ENCODE measurements at regions not wholly inside any gene's neighbourhood (a gene's known extent, or its start where the extent isn't known, plus 50 kb on each side); places are given as distances from the start of the nearest gene placed in this dataset.

GRCh38 chr13:71251292-71251951 lies 615.6 kb downstream of the DACH1 start:
- H3K27ac ChIP-seq: no peak overlapping the region
- TF ChIP-seq, protein P1, sequence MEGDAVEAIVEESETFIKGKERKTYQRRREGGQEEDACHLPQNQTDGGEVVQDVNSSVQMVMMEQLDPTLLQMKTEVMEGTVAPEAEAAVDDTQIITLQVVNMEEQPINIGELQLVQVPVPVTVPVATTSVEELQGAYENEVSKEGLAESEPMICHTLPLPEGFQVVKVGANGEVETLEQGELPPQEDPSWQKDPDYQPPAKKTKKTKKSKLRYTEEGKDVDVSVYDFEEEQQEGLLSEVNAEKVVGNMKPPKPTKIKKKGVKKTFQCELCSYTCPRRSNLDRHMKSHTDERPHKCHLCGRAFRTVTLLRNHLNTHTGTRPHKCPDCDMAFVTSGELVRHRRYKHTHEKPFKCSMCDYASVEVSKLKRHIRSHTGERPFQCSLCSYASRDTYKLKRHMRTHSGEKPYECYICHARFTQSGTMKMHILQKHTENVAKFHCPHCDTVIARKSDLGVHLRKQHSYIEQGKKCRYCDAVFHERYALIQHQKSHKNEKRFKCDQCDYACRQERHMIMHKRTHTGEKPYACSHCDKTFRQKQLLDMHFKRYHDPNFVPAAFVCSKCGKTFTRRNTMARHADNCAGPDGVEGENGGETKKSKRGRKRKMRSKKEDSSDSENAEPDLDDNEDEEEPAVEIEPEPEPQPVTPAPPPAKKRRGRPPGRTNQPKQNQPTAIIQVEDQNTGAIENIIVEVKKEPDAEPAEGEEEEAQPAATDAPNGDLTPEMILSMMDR (IDR thresholded peaks at IDR 0.05): no peak
- no peak for TF ChIP-seq ZFX (IDR thresholded peaks at IDR 0.05; ENCODE audit: borderline replicate concordance)

- TF ChIP-seq, protein P1 (IDR thresholded peaks at IDR 0.05): no peak
- TF ChIP-seq ZFX (IDR thresholded peaks at IDR 0.05; ENCODE audit: borderline replicate concordance): no peak
- H3K27ac ChIP-seq: no peak overlapping the region
Observed at GRCh38 chr13:71249011-71249410, 618.0 kb downstream of the DACH1 start.

DNA sequence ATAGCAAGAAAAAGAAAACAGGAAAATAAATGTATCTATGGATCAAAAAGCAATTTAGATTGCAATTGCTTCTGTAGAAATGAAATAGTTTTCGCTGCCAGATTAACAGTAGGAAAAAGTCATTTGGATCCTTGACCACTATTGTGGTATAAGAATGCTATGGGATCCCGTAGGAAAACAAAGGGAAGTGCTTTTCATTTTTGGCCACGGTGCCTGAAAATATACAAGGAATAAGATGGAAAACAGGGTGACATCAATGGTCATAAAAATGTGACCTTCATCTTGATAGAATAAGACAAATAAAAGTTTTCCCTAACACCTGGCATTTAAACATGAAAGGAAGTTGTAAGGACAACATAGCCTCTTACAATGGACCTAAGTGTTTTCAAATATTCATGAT lies 622.8 kb downstream of the DACH1 start:
- TF ChIP-seq, protein P1 (IDR thresholded peaks at IDR 0.05): no peak
- no peak for TF ChIP-seq ZFX (IDR thresholded peaks at IDR 0.05; ENCODE audit: borderline replicate concordance)
- H3K27ac ChIP-seq: no peak overlapping the region

GRCh38 chr13:71242201-71242600 lies 624.8 kb downstream of the DACH1 start:
- no peak overlapping the region for H3K27ac ChIP-seq
- TF ChIP-seq ZFX (IDR thresholded peaks at IDR 0.05; ENCODE audit: borderline replicate concordance): no peak
- TF ChIP-seq, protein P1 (IDR thresholded peaks at IDR 0.05): no peak

DNA sequence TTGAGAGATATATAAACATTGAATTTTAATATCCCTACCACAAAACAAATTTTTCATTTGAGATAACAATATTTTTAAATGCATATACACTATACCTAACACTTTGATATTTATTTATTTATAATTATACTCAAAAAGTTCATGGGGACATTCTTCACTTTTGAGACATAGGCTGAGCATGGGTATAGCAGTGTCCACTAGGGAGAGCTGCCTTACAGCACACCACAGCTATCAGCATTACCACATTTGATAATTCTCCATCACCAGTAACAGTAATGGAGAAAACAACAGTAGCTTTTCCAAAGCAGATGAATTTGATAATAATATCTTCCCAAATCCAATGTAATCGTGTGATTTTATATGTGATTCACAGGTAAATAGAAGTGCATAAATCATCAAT lies 626.1 kb downstream of the DACH1 start:
- H3K27ac ChIP-seq: no peak overlapping the region
- TF ChIP-seq ZFX (IDR thresholded peaks at IDR 0.05; ENCODE audit: borderline replicate concordance): no peak
- TF ChIP-seq, protein P1 (IDR thresholded peaks at IDR 0.05): peak; percentile 74

- TF ChIP-seq, protein P1 (IDR thresholded peaks at IDR 0.05): no peak
- no peak for TF ChIP-seq ZFX (IDR thresholded peaks at IDR 0.05; ENCODE audit: borderline replicate concordance)
- H3K27ac ChIP-seq: no peak overlapping the region
Observed at GRCh38 chr13:71237332-71237731, 629.7 kb downstream of the DACH1 start.

DNA sequence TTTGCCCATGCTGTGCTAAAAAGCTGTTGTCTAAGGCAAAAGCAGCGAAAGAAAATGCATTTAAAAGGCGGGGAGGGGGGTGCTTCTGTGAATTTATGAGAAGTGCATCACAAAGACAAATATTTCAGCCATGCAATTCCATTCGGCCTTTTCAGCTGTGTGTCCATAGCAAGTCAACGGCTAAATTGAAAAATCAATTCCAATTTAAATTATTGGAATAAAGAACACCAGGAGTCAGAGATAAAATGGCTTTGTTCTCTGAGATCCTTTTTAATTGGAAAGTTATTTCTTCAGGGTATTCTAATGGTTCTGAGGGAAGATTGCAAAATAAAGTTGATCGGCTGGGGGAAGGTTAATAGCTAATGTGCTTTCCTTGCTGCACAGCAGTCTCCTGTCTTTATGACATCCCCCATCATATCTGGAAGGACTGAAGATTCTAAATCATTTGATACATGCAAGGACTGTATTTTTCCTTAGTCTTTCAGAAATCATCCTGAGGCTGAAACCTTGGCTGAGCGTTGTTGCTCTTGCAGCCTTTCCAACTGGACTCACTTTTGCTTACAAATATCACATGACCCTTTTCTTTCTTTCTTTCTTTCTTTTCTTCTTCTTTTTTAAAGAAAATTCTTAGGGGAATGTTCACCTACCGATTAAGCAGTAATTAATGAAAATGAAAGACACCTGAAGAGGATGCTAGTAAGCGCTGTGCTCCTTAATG lies 647.1 kb downstream of the DACH1 start:
- no peak for TF ChIP-seq ZFX (IDR thresholded peaks at IDR 0.05; ENCODE audit: borderline replicate concordance)
- TF ChIP-seq, protein P1 (IDR thresholded peaks at IDR 0.05): no peak
- no peak overlapping the region for H3K27ac ChIP-seq
